HCT116 (cell line): ENCODE measurements at regions not wholly inside any gene's neighbourhood (a gene's known extent, or its start where the extent isn't known, plus 50 kb on each side); places are given as distances from the start of the nearest gene placed in this dataset.

Source experiments
- ATAC-seq: fragments of 200-7000 bp; cut with Tn5 transposase; 2 replicates; pipeline ENCODE4 v1.9.1; 2020; ENCODE audit warnings: mild to moderate bottlenecking, moderate library complexity
- BruUV-seq: library from RNA; stranded (reverse); fragments of 400-500 nt; replicated peaks from 2 replicates; lab custom pipeline; 2021; lab: Mats Ljungman, UMichigan
- CTCF ChIA-PET: fragments of 300-600 bp; sonication (Branson Sonifier 250); formaldehyde crosslinking; loops from one replicate; lab custom pipeline; 2021; ENCODE audit warnings: antibody characterized with exemption; lab: Charles Lee
- POLR2A ChIA-PET: fragments of 300-600, 350-600 bp; sonication (Branson Sonifier 250); formaldehyde crosslinking; loops from one replicate; lab custom pipeline; 2021; ENCODE audit warnings: antibody characterized with exemption; lab: Charles Lee
- RAD21 ChIA-PET, 2 experiments: fragments of 300-600 bp; sonication (Branson Sonifier 250); formaldehyde crosslinking; loops; one replicate each; lab custom pipeline; 2023; ENCODE audit warnings: low total read pairs in 2 of 2; ENCODE audit not compliant: uncharacterized antibody in 2 of 2, unreplicated experiment in 2 of 2, low non-redundant PET in 1 of 2; lab: Charles Lee
- DNase-seq: peaks from one replicate; pipeline ENCODE4 v3.0.0-alpha.2; 2010; ENCODE audit warnings: low read depth, low spot score
- H2AFZ ChIP-seq: fragments of 200-600 bp; shearing (Covaris generic), sonication (generic); 2 replicates; pipeline ENCODE4 v1.6.1; 2017; ENCODE audit warnings: low read depth, mixed run types, mixed read lengths, antibody characterized with exemption, low read length; ENCODE audit not compliant: poor library complexity, severe bottlenecking
- H3K27ac ChIP-seq: 2 replicates; pipeline ENCODE4 v1.5.1; 2012; ENCODE audit warnings: low read depth, low read length
- H3K27me3 ChIP-seq: fragments of 200-600 bp; sonication (generic); 2 replicates; pipeline ENCODE4 v1.6.1; 2016; ENCODE audit warnings: mixed run types, low read length, mixed read lengths; ENCODE audit not compliant: insufficient read depth
- H3K36me3 ChIP-seq, 2 experiments: fragments of 200-500 bp in 1 of 2; fragments of 200-600 bp in 1 of 2; sonication (Bioruptor generic) in 1 of 2; sonication (generic) in 1 of 2; 2 replicates each; pipeline versions ENCODE4 v1.5.1 to v1.6.1; 2014 to 2016; ENCODE audit warnings: low read length in 2 of 2, inconsistent platforms in 1 of 2, mixed read lengths in 1 of 2, mixed run types in 1 of 2; ENCODE audit not compliant: insufficient read depth in 2 of 2, control insufficient read depth in 1 of 2
- H3K4me1 ChIP-seq, 2 experiments: fragments of 200-600 bp in 1 of 2; sonication (generic) in 1 of 2; 2 replicates each; pipeline versions ENCODE4 v1.5.1 to v1.6.1; 2012 to 2017; ENCODE audit warnings: low read length in 2 of 2, inconsistent platforms in 1 of 2, mild to moderate bottlenecking in 1 of 2, mixed read lengths in 1 of 2, mixed run types in 1 of 2, moderate library complexity in 1 of 2; ENCODE audit not compliant: insufficient read depth in 2 of 2, control insufficient read depth in 1 of 2
- H3K4me2 ChIP-seq: fragments of 200-600 bp; sonication (generic); 2 replicates; pipeline ENCODE4 v1.6.1; 2017; ENCODE audit warnings: mixed run types, low read length, mixed read lengths
- H3K4me3 ChIP-seq, 2 experiments: fragments of 200-600 bp in 1 of 2; sonication (generic) in 1 of 2; replicated peaks in 1 of 2; 2 replicates each; pipeline ENCODE4 v1.5.1; 2011 to 2016; ENCODE audit warnings: low read length in 2 of 2, control low read depth in 1 of 2, low read depth in 1 of 2, mild to moderate bottlenecking in 1 of 2, mixed read lengths in 1 of 2, mixed run types in 1 of 2
- H3K79me2 ChIP-seq: fragments of 200-600 bp; sonication (generic); 2 replicates; pipeline ENCODE4 v1.6.1; 2017; ENCODE audit warnings: mild to moderate bottlenecking, mixed run types, low read length, moderate library complexity, mixed read lengths; ENCODE audit not compliant: insufficient read depth
- H3K9ac ChIP-seq: fragments of 200-600 bp; sonication (generic); 2 replicates; pipeline ENCODE4 v1.6.1; 2016; ENCODE audit warnings: low read length, mixed read lengths
- H3K9me2 ChIP-seq: fragments of 200-600 bp; sonication (generic), shearing (Covaris generic); 2 replicates; pipeline ENCODE4 v1.6.1; 2017; ENCODE audit warnings: mixed run types, mild to moderate bottlenecking, moderate library complexity; ENCODE audit not compliant: insufficient read depth
- H3K9me3 ChIP-seq, 2 experiments: fragments of 200-500 bp in 1 of 2; fragments of 200-600 bp in 1 of 2; sonication (Bioruptor generic) in 1 of 2; sonication (generic) in 1 of 2; 2 replicates each; pipeline ENCODE4 v1.6.1; 2014 to 2017; ENCODE audit warnings: low read length in 2 of 2, mixed read lengths in 2 of 2, inconsistent platforms in 1 of 2, low read depth in 1 of 2, mild to moderate bottlenecking in 1 of 2, mixed run types in 1 of 2, moderate library complexity in 1 of 2; ENCODE audit not compliant: control insufficient read depth in 1 of 2, insufficient read depth in 1 of 2
- H4K20me1 ChIP-seq: fragments of 200-600 bp; sonication (generic), shearing (Covaris generic); 2 replicates; pipeline ENCODE4 v1.6.1; 2017; ENCODE audit warnings: mixed run types, mild to moderate bottlenecking, moderate library complexity; ENCODE audit not compliant: insufficient read depth
- ATF3 ChIP-seq: IDR thresholded peaks from 2 replicates; pipeline ENCODE4 v1.6.1; 2012
- CEBPB ChIP-seq: IDR thresholded peaks from 2 replicates; pipeline ENCODE4 v1.6.1; 2012; ENCODE audit warnings: low read depth
- CTCF ChIP-seq, 3 experiments: fragments of 200-600 bp in 1 of 3; sonication (generic) in 1 of 3; IDR thresholded peaks in 2 of 3; conservative IDR thresholded peaks in 1 of 3; 2 replicates each; pipeline ENCODE4 v1.5.1; 2012 to 2017; ENCODE audit warnings: low read depth in 2 of 3, low read length in 2 of 3, antibody characterized with exemption in 1 of 3, borderline replicate concordance in 1 of 3, control low read depth in 1 of 3, mild to moderate bottlenecking in 1 of 3, mixed read lengths in 1 of 3, mixed run types in 1 of 3, moderate library complexity in 1 of 3; ENCODE audit not compliant: insufficient read depth in 1 of 3
- EGR1 ChIP-seq: IDR thresholded peaks from 2 replicates; pipeline ENCODE4 v1.6.1; 2012; ENCODE audit warnings: low read depth
- EZH2 ChIP-seq: fragments of 200-600 bp; sonication (generic); IDR thresholded peaks from 2 replicates; pipeline ENCODE4 v1.6.1; 2017; ENCODE audit warnings: antibody characterized with exemption, mixed run types
- EZH2phosphoT487 ChIP-seq: fragments of 200-600 bp; IDR thresholded peaks from 2 replicates; pipeline ENCODE4 v1.6.1; 2018; ENCODE audit warnings: antibody characterized with exemption, borderline replicate concordance
- FOSL1 ChIP-seq: IDR thresholded peaks from 2 replicates; pipeline ENCODE4 v1.6.1; 2012; ENCODE audit warnings: low read depth
- MAX ChIP-seq: IDR thresholded peaks from 2 replicates; pipeline ENCODE4 v1.6.1; 2012
- SIN3A ChIP-seq: IDR thresholded peaks from 2 replicates; pipeline ENCODE4 v1.6.1; 2012; ENCODE audit warnings: low read depth
- SRF ChIP-seq: IDR thresholded peaks from 2 replicates; pipeline ENCODE4 v1.6.1; 2012; ENCODE audit warnings: low read depth
- TCF7L2 ChIP-seq: IDR thresholded peaks from 2 replicates; pipeline ENCODE4 v1.7.0; 2011; ENCODE audit warnings: borderline replicate concordance, inconsistent platforms; ENCODE audit not compliant: insufficient read depth, insufficient read length; ENCODE audit errors: extremely low read depth
- YY1 ChIP-seq: IDR thresholded peaks from 2 replicates; pipeline ENCODE4 v1.6.1; 2011; ENCODE audit warnings: low read length, low read depth, moderate library complexity, mild to moderate bottlenecking; ENCODE audit not compliant: insufficient replicate concordance; ENCODE audit errors: extremely low read depth
- ZBTB33 ChIP-seq: IDR thresholded peaks from 2 replicates; pipeline ENCODE4 v1.6.1; 2011; ENCODE audit warnings: mild to moderate bottlenecking, low read length, moderate library complexity; ENCODE audit not compliant: insufficient replicate concordance; ENCODE audit errors: extremely low read depth
- ZFX ChIP-seq: fragments of 450-650 bp; IDR thresholded peaks from 2 replicates; pipeline ENCODE4 v1.6.1; 2017
- ZNF274 ChIP-seq: fragments of 200-500 bp; sonication (Bioruptor generic); IDR thresholded peaks from 2 replicates; pipeline ENCODE4 v1.6.1; 2014; ENCODE audit warnings: mild to moderate bottlenecking, low read depth, low read length, inconsistent platforms
- intact Hi-C: fragments of 100-400 bp; cut with micrococcal nuclease; formaldehyde crosslinking; loops from 2 replicates; pipeline ENCODE4 v1.10.0; 2022

GRCh38 chr6:166714187-166714510 is 87.1 kb upstream of the RPS6KA2 start:
- H3K9ac ChIP-seq: no peak overlapping the region
- RAD21 ChIA-PET: no interaction called here
- H3K36me3 ChIP-seq: no peaks in the 10 kb centered on the region
- no peak overlapping the region for H3K4me2 ChIP-seq
- TF ChIP-seq CEBPB: no peak
- TF ChIP-seq TCF7L2: no peak
- no peak for TF ChIP-seq SIN3A
- TF ChIP-seq EZH2phosphoT487: no peak
- no peak for TF ChIP-seq CTCF (IDR thresholded peaks at IDR 0.05 in 2 of 3, conservative IDR thresholded peaks at IDR 0.05 in 1 of 3; ENCODE audit: borderline replicate concordance in 1 of 3, insufficient read depth in 1 of 3, low read depth in 2 of 3, low read length in 2 of 3)
- TF ChIP-seq ZNF274: no peak
- TF ChIP-seq MAX: no peak
- TF ChIP-seq ZFX: no peak
- no peak for TF ChIP-seq EZH2
- TF ChIP-seq FOSL1: no peak
- TF ChIP-seq EGR1: no peak
- TF ChIP-seq SRF: no peak
- TF ChIP-seq YY1: no peak
- no peak for TF ChIP-seq ZBTB33
- TF ChIP-seq ATF3: no peak
- no peak for ATAC-seq
- no peaks in the 10 kb centered on the region for H3K9me3 ChIP-seq
- no peaks in the 10 kb centered on the region for H3K9me2 ChIP-seq
- H4K20me1 ChIP-seq: no peaks in the 10 kb centered on the region
- no peaks in the 10 kb centered on the region for H3K79me2 ChIP-seq
- intact Hi-C loops: no loop called here
- POLR2A ChIA-PET: no interaction called here
- CTCF ChIA-PET: no interaction called here
- H3K4me3 ChIP-seq: no peak overlapping the region
- H2AFZ ChIP-seq: no peak overlapping the region
- H3K27me3 ChIP-seq: no peaks in the 10 kb centered on the region
- no TSS peak for BruUV-seq
- no peak overlapping the region for H3K27ac ChIP-seq
- H3K4me1 ChIP-seq: no peaks in the 10 kb centered on the region
- no peak for DNase-seq
